Adipocyte (in vitro differentiated cells): ENCODE measurements at regions not wholly inside any gene's neighbourhood (a gene's known extent, or its start where the extent isn't known, plus 50 kb on each side); places are given as distances from the start of the nearest gene placed in this dataset.
A peak's percentile ranks its signal among the peaks of the same experiment; 100 is the strongest.

Experiments
- DNase-seq: peaks from one replicate; pipeline ENCODE4 v3.0.0-alpha.2; 2015; ENCODE audit warnings: low read depth
- H3K27me3 ChIP-seq: replicated peaks from 2 replicates; pipeline ENCODE4 v1.7.0; 2013; ENCODE audit warnings: mild to moderate bottlenecking, low read length, moderate library complexity; ENCODE audit not compliant: control insufficient read depth, insufficient read depth
- H3K36me3 ChIP-seq: 2 replicates; pipeline ENCODE4 v1.7.0; 2013; ENCODE audit warnings: low read length, mild to moderate bottlenecking, moderate library complexity; ENCODE audit not compliant: control insufficient read depth, insufficient read depth, severe bottlenecking
- H3K4me1 ChIP-seq: 2 replicates; pipeline ENCODE4 v1.7.0; 2013; ENCODE audit warnings: mild to moderate bottlenecking, low read length, moderate library complexity; ENCODE audit not compliant: control insufficient read depth, insufficient read depth
- H3K4me3 ChIP-seq: 2 replicates; pipeline ENCODE4 v1.7.0; 2013; ENCODE audit warnings: mild to moderate bottlenecking, low read length, moderate library complexity
- H3K9ac ChIP-seq: 2 replicates; pipeline ENCODE4 v1.7.0; 2013; ENCODE audit warnings: mild to moderate bottlenecking, low read length, moderate library complexity
- H3K9me3 ChIP-seq: 2 replicates; pipeline ENCODE4 v1.7.0; 2013; ENCODE audit warnings: mild to moderate bottlenecking, low read length, moderate library complexity; ENCODE audit not compliant: control insufficient read depth

DNA sequence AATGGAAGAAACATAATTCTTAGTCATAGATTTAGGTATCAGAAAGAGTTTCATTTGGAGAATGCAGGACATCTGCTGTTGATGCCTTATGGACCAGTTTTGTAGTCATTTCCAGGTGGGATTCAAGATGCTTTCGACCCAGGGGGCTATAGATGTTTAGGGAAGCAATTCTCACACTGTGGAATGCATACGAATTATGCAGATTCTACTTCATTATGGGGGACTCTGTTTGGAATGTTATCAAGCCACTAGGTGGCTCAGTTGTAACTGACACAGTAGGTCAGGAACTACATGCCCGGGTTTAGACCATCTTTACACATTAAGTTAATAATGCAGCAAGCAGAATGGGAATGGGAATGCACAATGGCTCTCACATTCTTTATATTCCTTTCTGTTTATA, 1359.8 kb downstream of the ZPLD1 start:
- DNase-seq, result no peak
- Histone ChIP-seq H3K27me3 (no peaks in the 10 kb centered on the region), H3K9me3 (peaks cover 4% of the 10 kb centered on the region)

DNA sequence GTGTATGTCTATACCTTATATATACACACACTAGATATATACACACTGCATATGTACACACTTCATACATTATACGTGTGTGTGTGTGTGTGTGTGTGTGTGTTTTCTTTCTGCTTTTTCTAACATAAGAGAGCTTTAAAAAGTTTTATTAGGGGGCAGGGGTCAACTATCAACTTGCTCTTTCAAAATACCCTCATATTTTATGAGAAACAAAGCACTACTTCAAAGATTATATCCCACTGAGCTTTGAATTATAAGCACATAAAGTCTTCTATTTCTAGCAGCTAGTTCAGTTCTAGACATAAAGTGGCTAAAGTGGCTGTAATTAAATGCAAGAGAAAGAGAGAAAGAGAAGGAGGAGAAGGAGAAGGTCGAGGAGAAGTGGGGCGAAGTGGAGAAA, 1361.3 kb downstream of the ZPLD1 start:
- DNase-seq, result no peak
- Histone ChIP-seq H3K9me3 (no peaks in the 10 kb centered on the region), H3K36me3 (no peaks in the 10 kb centered on the region), H3K27me3 (no peaks in the 10 kb centered on the region), H3K9ac (no peak overlapping the region), H3K4me3 (no peak overlapping the region), H3K4me1 (no peaks in the 10 kb centered on the region)

More for the DNA sequence above, 1359.8 kb downstream of the ZPLD1 start:
- no peak overlapping the region for H3K9ac ChIP-seq
- no peaks in the 10 kb centered on the region for H3K36me3 ChIP-seq
- no peak overlapping the region for H3K4me3 ChIP-seq
- H3K4me1 ChIP-seq, result no peaks in the 10 kb centered on the region

DNA sequence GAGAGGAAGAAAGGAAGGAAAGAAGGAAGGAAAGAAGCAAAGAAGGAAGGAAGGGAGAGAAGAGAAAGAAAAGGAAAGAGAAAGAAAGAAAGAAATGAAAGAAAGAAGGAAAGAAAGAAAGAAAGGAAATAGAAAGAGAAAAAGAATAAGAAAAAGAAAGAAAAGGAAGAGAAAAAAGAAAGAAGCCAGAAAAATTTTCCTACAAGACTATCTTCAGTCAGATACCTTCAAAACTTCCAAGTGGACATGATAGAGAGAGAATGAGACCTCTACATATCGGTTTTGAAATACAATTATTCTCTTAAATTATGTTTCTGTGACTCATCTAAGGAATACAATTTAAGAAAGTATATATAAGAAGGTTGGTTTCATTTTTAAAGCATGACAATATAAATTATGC, 1369.0 kb downstream of the ZPLD1 start:
- Histone ChIP-seq H3K36me3 (no peaks in the 10 kb centered on the region), H3K4me3 (no peak overlapping the region), H3K27me3 (no peaks in the 10 kb centered on the region), H3K4me1 (no peaks in the 10 kb centered on the region), H3K9me3 (no peaks in the 10 kb centered on the region), H3K9ac (no peak overlapping the region)
- DNase-seq, result peak; percentile 12

DNA sequence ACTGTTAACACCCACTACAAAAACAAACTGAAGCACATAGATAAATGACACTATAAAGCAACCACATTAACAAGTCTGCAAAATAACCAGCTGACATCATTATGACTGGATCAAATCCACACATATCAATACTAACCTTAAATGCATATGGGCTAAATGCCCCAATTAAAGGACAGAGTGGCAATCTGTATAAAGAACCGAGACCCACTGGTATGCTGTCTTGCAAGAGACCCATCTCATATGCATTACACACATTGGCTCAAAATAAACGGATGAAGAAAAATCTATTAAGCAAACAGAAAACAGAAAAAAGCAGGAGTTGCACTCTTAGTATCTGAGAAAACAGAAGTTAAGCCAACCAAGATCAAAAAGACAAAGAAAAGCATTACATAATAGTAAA, 1375.4 kb downstream of the ZPLD1 start:
- no peak for DNase-seq
- no peak overlapping the region for H3K4me3 ChIP-seq

GRCh38 chr3:103813955-103814354, 1379.1 kb downstream of the ZPLD1 start:
- Histone ChIP-seq H3K9ac (no peak overlapping the region), H3K4me1 (no peaks in the 10 kb centered on the region), H3K36me3 (no peaks in the 10 kb centered on the region), H3K27me3 (no peaks in the 10 kb centered on the region), H3K4me3 (no peak overlapping the region), H3K9me3 (peaks cover 17% of the 10 kb centered on the region)
- DNase-seq, result no peak

More for the DNA sequence above, 1375.4 kb downstream of the ZPLD1 start:
- no peaks in the 10 kb centered on the region for H3K4me1 ChIP-seq
- H3K9ac ChIP-seq, result no peak overlapping the region
- no peaks in the 10 kb centered on the region for H3K27me3 ChIP-seq
- H3K9me3 ChIP-seq, result peaks cover 17% of the 10 kb centered on the region
- no peaks in the 10 kb centered on the region for H3K36me3 ChIP-seq

DNA sequence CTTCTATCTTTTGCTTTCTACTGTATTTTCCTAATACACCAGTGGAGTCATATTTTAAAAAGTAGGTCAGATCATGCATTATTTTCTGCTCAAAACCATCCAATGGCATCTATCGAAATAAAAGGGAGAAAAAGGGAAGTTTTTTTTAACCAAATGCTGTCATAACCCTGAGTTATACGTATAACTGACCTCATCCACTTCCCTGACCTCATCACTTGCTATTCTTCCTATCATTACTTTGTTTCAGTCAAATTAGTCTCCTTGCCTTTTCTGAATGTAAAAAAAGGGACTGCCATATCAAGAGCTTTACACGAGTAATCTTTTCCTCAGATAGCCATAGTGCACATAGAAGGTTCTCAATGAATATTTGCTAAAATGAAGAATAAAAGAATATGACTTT, 1383.6 kb downstream of the ZPLD1 start:
- H3K9me3 ChIP-seq, result no peaks in the 10 kb centered on the region
- H3K4me1 ChIP-seq, result no peaks in the 10 kb centered on the region
- no peaks in the 10 kb centered on the region for H3K27me3 ChIP-seq
- no peak overlapping the region for H3K4me3 ChIP-seq
- H3K9ac ChIP-seq, result no peak overlapping the region
- H3K36me3 ChIP-seq, result no peaks in the 10 kb centered on the region
- DNase-seq, result no peak

DNA sequence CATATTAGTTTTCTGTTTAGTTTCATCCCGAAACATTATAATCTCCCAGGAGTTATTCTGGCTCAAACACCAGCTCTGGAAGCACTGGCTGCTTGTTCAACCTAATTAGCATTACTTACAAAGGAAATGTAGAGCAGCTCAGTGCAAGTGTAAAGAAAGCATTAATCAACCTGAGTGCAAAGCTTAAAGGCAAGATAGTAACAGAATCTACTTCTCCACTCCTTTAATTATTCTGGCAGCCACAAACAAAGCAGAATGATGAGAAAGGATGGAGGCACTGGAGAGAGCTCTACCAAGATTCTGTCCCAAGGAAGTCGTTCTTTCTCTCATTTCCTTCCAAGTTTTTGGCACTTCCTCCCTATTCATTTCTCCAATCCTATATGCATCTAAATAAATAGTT, 1384.0 kb downstream of the ZPLD1 start:
- H3K9me3 ChIP-seq, result no peaks in the 10 kb centered on the region
- H3K36me3 ChIP-seq, result no peaks in the 10 kb centered on the region
- no peak overlapping the region for H3K9ac ChIP-seq
- no peak for DNase-seq
- no peak overlapping the region for H3K4me3 ChIP-seq
- H3K27me3 ChIP-seq, result no peaks in the 10 kb centered on the region
- no peaks in the 10 kb centered on the region for H3K4me1 ChIP-seq

GRCh38 chr3:103825586-103825985, 1390.8 kb downstream of the ZPLD1 start:
- Histone ChIP-seq H3K9me3 (peaks cover 6% of the 10 kb centered on the region), H3K36me3 (no peaks in the 10 kb centered on the region), H3K4me3 (no peak overlapping the region), H3K4me1 (no peaks in the 10 kb centered on the region), H3K9ac (no peak overlapping the region), H3K27me3 (no peaks in the 10 kb centered on the region)
- DNase-seq, result no peak

GRCh38 chr3:103829723-103830326, 1395.0 kb downstream of the ZPLD1 start:
- Histone ChIP-seq H3K9me3 (peaks cover 6% of the 10 kb centered on the region), H3K36me3 (no peaks in the 10 kb centered on the region), H3K9ac (no peak overlapping the region), H3K4me1 (no peaks in the 10 kb centered on the region), H3K4me3 (no peak overlapping the region), H3K27me3 (no peaks in the 10 kb centered on the region)
- DNase-seq, result no peak

DNA sequence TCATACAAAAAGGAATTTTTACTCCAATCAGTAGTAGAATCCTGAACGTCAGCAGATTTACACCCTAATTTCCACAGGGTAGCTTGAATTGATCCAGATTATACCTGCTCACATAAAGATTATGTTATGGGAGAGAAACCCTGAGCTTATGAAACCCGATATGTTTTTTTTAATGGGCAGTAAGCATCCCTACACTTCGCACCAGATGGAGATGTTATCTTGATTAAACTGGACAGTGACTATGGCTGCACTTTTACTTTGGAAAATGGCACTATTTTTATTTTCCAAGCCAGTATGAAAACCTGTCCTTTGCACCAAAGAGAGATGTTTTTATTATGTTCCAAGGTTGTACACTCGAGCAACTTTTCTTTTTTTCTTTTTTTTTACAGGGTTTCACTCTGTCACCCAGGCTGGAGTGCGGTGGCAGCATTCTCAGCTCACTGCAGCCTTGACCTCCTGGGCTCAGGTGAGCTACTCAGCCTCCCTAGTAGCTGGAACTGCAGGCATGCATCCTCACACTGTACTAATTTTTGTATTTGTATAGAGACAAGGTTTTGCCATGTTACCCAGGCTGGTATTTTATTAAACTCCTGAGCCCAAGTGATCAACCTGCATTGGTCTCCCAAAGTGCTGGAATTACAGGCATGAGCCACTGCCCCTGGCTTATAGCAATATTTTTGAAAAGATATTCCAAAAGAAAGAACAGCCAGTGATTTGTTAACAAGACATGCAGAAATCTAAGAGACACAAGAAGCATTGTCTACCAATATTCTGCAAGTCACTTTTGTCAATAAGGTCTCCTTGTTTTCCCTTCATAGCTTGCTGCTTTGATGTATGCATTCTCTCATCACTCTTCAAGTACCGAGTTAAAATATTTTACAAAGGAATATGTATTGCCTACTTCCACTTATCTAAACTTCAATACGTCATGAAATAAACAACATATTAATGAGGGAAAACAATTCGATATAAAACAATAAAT, 1412.6 kb downstream of the ZPLD1 start:
- H3K9ac ChIP-seq, result no peak overlapping the region

DNA sequence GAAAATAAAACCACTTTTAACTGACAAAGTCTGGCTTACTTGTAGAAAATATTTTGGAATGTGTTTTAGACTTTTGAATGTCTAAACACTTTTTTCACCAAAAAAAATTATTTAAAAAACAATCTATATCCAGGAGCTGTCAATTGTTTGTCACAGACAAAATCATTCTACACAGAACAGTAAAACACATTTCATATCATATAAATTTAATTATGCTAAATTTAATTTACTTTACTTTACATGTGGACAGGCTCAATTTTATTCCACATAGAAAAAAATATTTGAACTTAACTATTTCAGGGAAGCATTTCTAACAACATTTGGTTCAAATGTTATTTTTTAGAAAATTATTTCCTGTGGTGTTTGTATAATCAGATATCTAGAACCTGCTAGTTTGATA, 1417.0 kb downstream of the ZPLD1 start:
- Histone ChIP-seq H3K36me3 (no peaks in the 10 kb centered on the region), H3K27me3 (no peaks in the 10 kb centered on the region), H3K9ac (no peak overlapping the region), H3K4me1 (no peaks in the 10 kb centered on the region), H3K9me3 (no peaks in the 10 kb centered on the region), H3K4me3 (no peak overlapping the region)
- no peak for DNase-seq

More for the DNA sequence above, 1412.6 kb downstream of the ZPLD1 start:
- H3K4me1 ChIP-seq, result no peaks in the 10 kb centered on the region
- no peak overlapping the region for H3K4me3 ChIP-seq
- DNase-seq, result no peak
- H3K36me3 ChIP-seq, result no peaks in the 10 kb centered on the region
- no peaks in the 10 kb centered on the region for H3K9me3 ChIP-seq
- H3K27me3 ChIP-seq, result no peaks in the 10 kb centered on the region
